ENCODE measurements at regions not wholly inside any gene's neighbourhood (a gene's known extent, or its start where the extent isn't known, plus 50 kb on each side); places are given as distances from the start of the nearest gene placed in this dataset.

DNA sequence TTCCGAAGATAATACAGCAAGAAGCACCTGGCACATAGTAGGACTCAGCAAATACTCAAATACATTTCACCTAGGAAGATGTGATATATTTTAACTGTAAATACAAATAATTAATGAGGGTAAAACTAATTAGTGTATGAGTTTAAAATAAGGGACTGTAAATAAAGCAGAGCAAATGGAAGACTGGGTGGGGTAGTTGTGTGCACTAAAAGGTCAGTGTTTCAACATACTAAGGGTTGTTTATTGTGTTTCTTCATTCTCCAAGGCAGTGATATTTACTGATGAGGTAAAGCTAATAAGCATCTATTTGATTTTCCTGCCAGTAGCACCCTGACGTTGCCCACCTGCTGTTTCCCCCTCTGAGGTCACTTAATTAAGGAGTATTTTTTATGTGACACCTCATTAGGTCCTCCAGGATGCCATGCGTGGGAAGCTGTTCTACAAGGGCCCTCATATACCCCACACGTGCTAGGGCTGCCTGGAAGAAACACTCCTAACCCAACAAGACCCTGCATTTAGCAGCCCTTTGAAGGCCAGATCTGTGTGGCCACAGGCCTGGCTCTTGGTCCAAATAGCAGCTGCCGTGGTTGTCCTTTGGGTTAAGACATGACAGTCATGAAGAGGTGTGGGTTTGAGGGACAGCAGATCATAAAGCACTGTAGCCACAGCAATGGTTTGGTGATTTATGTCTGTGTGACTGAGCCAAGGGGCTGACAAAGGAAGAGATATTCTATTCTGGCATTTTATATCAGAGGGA lies 97.5 kb upstream of the RPS23 start:
- TF ChIP-seq, protein P1, sequence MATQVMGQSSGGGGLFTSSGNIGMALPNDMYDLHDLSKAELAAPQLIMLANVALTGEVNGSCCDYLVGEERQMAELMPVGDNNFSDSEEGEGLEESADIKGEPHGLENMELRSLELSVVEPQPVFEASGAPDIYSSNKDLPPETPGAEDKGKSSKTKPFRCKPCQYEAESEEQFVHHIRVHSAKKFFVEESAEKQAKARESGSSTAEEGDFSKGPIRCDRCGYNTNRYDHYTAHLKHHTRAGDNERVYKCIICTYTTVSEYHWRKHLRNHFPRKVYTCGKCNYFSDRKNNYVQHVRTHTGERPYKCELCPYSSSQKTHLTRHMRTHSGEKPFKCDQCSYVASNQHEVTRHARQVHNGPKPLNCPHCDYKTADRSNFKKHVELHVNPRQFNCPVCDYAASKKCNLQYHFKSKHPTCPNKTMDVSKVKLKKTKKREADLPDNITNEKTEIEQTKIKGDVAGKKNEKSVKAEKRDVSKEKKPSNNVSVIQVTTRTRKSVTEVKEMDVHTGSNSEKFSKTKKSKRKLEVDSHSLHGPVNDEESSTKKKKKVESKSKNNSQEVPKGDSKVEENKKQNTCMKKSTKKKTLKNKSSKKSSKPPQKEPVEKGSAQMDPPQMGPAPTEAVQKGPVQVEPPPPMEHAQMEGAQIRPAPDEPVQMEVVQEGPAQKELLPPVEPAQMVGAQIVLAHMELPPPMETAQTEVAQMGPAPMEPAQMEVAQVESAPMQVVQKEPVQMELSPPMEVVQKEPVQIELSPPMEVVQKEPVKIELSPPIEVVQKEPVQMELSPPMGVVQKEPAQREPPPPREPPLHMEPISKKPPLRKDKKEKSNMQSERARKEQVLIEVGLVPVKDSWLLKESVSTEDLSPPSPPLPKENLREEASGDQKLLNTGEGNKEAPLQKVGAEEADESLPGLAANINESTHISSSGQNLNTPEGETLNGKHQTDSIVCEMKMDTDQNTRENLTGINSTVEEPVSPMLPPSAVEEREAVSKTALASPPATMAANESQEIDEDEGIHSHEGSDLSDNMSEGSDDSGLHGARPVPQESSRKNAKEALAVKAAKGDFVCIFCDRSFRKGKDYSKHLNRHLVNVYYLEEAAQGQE (IDR thresholded peaks at IDR 0.05; ENCODE audit: insufficient replicate concordance, low read depth) = no peak
- TF ChIP-seq, protein P2, sequence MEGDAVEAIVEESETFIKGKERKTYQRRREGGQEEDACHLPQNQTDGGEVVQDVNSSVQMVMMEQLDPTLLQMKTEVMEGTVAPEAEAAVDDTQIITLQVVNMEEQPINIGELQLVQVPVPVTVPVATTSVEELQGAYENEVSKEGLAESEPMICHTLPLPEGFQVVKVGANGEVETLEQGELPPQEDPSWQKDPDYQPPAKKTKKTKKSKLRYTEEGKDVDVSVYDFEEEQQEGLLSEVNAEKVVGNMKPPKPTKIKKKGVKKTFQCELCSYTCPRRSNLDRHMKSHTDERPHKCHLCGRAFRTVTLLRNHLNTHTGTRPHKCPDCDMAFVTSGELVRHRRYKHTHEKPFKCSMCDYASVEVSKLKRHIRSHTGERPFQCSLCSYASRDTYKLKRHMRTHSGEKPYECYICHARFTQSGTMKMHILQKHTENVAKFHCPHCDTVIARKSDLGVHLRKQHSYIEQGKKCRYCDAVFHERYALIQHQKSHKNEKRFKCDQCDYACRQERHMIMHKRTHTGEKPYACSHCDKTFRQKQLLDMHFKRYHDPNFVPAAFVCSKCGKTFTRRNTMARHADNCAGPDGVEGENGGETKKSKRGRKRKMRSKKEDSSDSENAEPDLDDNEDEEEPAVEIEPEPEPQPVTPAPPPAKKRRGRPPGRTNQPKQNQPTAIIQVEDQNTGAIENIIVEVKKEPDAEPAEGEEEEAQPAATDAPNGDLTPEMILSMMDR (IDR thresholded peaks at IDR 0.05; ENCODE audit: insufficient read depth, low read length) = no peak
- TF ChIP-seq POLR2AphosphoS5 (IDR thresholded peaks at IDR 0.05; ENCODE audit: low read depth) = no peak

Measured in HL-60 (cell line).